GM12878 (cell line): ENCODE measurements at regions not wholly inside any gene's neighbourhood (a gene's known extent, or its start where the extent isn't known, plus 50 kb on each side); places are given as distances from the start of the nearest gene placed in this dataset.

Source experiments
- JUND ChIP-seq: IDR thresholded peaks from 2 replicates; pipeline ENCODE4 v1.6.1; 2012; ENCODE audit warnings: low read depth, mild to moderate bottlenecking, low read length, improper control_type of control experiment, moderate library complexity
- NR2C2 ChIP-seq: IDR thresholded peaks from 2 replicates; pipeline ENCODE4 v1.6.1; 2011; ENCODE audit warnings: borderline replicate concordance, low read depth; ENCODE audit not compliant: control insufficient read depth, insufficient read length
- POLR2A ChIP-seq: IDR thresholded peaks from 2 replicates; pipeline ENCODE4 v1.6.1; 2011; ENCODE audit warnings: low read depth, mild to moderate bottlenecking, low read length
- POLR2AphosphoS5 ChIP-seq: IDR thresholded peaks from 2 replicates; pipeline ENCODE4 v1.6.1; 2011; ENCODE audit warnings: mild to moderate bottlenecking, low read length, inconsistent platforms
- TF ChIP-seq, protein P1 (sequence below): fragments of 450-650 bp; IDR thresholded peaks from 2 replicates; pipeline ENCODE4 v1.6.1; 2018; ENCODE audit warnings: mild to moderate bottlenecking, low read depth, moderate library complexity; ENCODE audit not compliant: partially characterized antibody
- TF ChIP-seq, protein P2 (sequence below): IDR thresholded peaks from 2 replicates; pipeline ENCODE4 v1.6.1; 2012; ENCODE audit warnings: low read depth, low read length, improper control_type of control experiment

GRCh38 chr22:48596111-48596850, 1231.4 kb downstream of the BRD1 start:
- TF ChIP-seq, protein P1, sequence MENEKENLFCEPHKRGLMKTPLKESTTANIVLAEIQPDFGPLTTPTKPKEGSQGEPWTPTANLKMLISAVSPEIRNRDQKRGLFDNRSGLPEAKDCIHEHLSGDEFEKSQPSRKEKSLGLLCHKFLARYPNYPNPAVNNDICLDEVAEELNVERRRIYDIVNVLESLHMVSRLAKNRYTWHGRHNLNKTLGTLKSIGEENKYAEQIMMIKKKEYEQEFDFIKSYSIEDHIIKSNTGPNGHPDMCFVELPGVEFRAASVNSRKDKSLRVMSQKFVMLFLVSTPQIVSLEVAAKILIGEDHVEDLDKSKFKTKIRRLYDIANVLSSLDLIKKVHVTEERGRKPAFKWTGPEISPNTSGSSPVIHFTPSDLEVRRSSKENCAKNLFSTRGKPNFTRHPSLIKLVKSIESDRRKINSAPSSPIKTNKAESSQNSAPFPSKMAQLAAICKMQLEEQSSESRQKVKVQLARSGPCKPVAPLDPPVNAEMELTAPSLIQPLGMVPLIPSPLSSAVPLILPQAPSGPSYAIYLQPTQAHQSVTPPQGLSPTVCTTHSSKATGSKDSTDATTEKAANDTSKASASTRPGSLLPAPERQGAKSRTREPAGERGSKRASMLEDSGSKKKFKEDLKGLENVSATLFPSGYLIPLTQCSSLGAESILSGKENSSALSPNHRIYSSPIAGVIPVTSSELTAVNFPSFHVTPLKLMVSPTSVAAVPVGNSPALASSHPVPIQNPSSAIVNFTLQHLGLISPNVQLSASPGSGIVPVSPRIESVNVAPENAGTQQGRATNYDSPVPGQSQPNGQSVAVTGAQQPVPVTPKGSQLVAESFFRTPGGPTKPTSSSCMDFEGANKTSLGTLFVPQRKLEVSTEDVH: no peak
- TF ChIP-seq POLR2A (no peak), POLR2AphosphoS5 (no peak), NR2C2 (no peak), JUND (no peak)
- TF ChIP-seq, protein P2, sequence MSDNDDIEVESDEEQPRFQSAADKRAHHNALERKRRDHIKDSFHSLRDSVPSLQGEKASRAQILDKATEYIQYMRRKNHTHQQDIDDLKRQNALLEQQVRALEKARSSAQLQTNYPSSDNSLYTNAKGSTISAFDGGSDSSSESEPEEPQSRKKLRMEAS: no peak
